B cell (primary cell): ENCODE measurements at regions not wholly inside any gene's neighbourhood (a gene's known extent, or its start where the extent isn't known, plus 50 kb on each side); places are given as distances from the start of the nearest gene placed in this dataset.
"Not testable (repeated sequence)": the region's sequence is repeated elsewhere in the genome, so short reads cannot be mapped to it uniquely, and the experiment has no call there.

Experiments used
- ATAC-seq: fragments of 200-7000 bp; cut with Tn5 transposase; one replicate; pipeline ENCODE4 v1.10.0; 2021; ENCODE audit warnings: low read depth, mild to moderate bottlenecking, moderate number of reproducible peaks, moderate library complexity
- CTCF ChIA-PET: fragments of 350-600 bp; sonication (Branson Sonifier 250); formaldehyde crosslinking; loops from one replicate; lab custom pipeline; 2021; ENCODE audit warnings: antibody characterized with exemption, inconsistent platforms; lab: Charles Lee
- POLR2A ChIA-PET: fragments of 350-600 bp; sonication (Branson Sonifier 250); formaldehyde crosslinking; loops from one replicate; lab custom pipeline; 2021; ENCODE audit warnings: antibody characterized with exemption; lab: Charles Lee
- DNase-seq: peaks from one replicate; pipeline ENCODE4 v3.0.0; 2013
- H2AFZ ChIP-seq: 2 replicates; pipeline ENCODE4 v1.6.1; 2012; ENCODE audit warnings: mild to moderate bottlenecking, low read depth, low read length; ENCODE audit not compliant: insufficient read depth, poor library complexity, severe bottlenecking
- H3K27ac ChIP-seq, 2 donors: 1 replicate in 1 of 2; 2 replicates in 1 of 2; pipeline ENCODE4 v1.5.1; 2012 to 2013; ENCODE audit warnings: low read length in 2 of 2, mild to moderate bottlenecking in 2 of 2, moderate library complexity in 1 of 2
- H3K27me3 ChIP-seq, 4 experiments: fragments of 200-600 bp in 1 of 4; sonication (generic) in 1 of 4; replicated peaks in 1 of 4; 1 replicate in 2 of 4; 2 replicates in 2 of 4; pipeline versions ENCODE4 v1.6.1 to v1.7.0; 2013 to 2016; ENCODE audit warnings: low read length in 3 of 4, mild to moderate bottlenecking in 2 of 4, mixed read lengths in 1 of 4, moderate library complexity in 1 of 4; ENCODE audit not compliant: insufficient read depth in 4 of 4, control insufficient read depth in 3 of 4; ENCODE audit errors: control extremely low read depth in 1 of 4
- H3K36me3 ChIP-seq, 2 experiments: replicated peaks in 1 of 2; 1 replicate in 1 of 2; 2 replicates in 1 of 2; pipeline versions ENCODE4 v1.6.1 to v1.7.1; 2013; ENCODE audit warnings: low read length in 1 of 2; ENCODE audit not compliant: insufficient read depth in 2 of 2, control insufficient read depth in 1 of 2; ENCODE audit errors: control extremely low read depth in 1 of 2, extremely low read depth in 1 of 2
- H3K4me1 ChIP-seq, 2 donors: fragments of 200-600 bp in 1 of 2; sonication (generic) in 1 of 2; 1 replicate in 1 of 2; 2 replicates in 1 of 2; pipeline versions ENCODE4 v1.5.1 to v1.6.1; 2013 to 2017; ENCODE audit warnings: low read length in 2 of 2; ENCODE audit not compliant: control insufficient read depth in 2 of 2, insufficient read depth in 2 of 2
- H3K4me2 ChIP-seq: replicated peaks from 2 replicates; pipeline ENCODE3; 2012; ENCODE audit warnings: mild to moderate bottlenecking, low read depth, low read length; ENCODE audit not compliant: poor library complexity, severe bottlenecking
- H3K4me3 ChIP-seq, 5 experiments: fragments of 200-600 bp in 1 of 5; sonication (generic) in 1 of 5; 1 replicate in 3 of 5; 2 replicates in 2 of 5; pipeline versions ENCODE4 v1.5.1 to v1.7.0; 2011 to 2016; ENCODE audit warnings: low read length in 4 of 5, mild to moderate bottlenecking in 4 of 5, low read depth in 2 of 5, control low read depth in 1 of 5, moderate library complexity in 1 of 5; ENCODE audit not compliant: insufficient read depth in 1 of 5; ENCODE audit errors: control extremely low read depth in 1 of 5, extremely low read depth in 1 of 5
- H3K79me2 ChIP-seq: fragments of 200-600 bp; sonication (generic); one replicate; pipeline ENCODE4 v1.6.0; 2016; ENCODE audit warnings: low read length; ENCODE audit not compliant: control insufficient read depth, insufficient read depth
- H3K9ac ChIP-seq: fragments of 200-600 bp; sonication (generic); 2 replicates; pipeline ENCODE4 v1.6.1; 2017; ENCODE audit warnings: mild to moderate bottlenecking, low read length, moderate library complexity
- H3K9me3 ChIP-seq, 3 donors: one replicate each; pipeline versions ENCODE4 v1.6.1 to v1.7.1; 2013; ENCODE audit warnings: low read length in 2 of 3; ENCODE audit not compliant: control insufficient read depth in 2 of 3, insufficient read depth in 1 of 3; ENCODE audit errors: control extremely low read depth in 1 of 3
- H4K20me1 ChIP-seq: 2 replicates; pipeline ENCODE4 v1.6.0; 2012; ENCODE audit warnings: mild to moderate bottlenecking, low read length; ENCODE audit not compliant: insufficient read depth, control insufficient read depth, poor library complexity, severe bottlenecking
- H3K27ac Mint-ChIP-seq: one replicate; pipeline ENCODE4 v1.8.0; 2021; ENCODE audit warnings: mixed read lengths
- H3K27me3 Mint-ChIP-seq: one replicate; pipeline ENCODE4 v1.8.0; 2021; ENCODE audit warnings: mixed read lengths
- H3K4me1 Mint-ChIP-seq: one replicate; pipeline ENCODE4 v1.8.0; 2021; ENCODE audit warnings: mixed read lengths
- H3K4me3 Mint-ChIP-seq: one replicate; pipeline ENCODE4 v1.8.0; 2021; ENCODE audit warnings: mixed read lengths
- H3K9me3 Mint-ChIP-seq: one replicate; pipeline ENCODE4 v1.8.0; 2022; ENCODE audit warnings: mixed read lengths; ENCODE audit not compliant: insufficient read depth
- CTCF ChIP-seq: fragments of 200-600 bp; IDR thresholded peaks from one replicate; pipeline ENCODE4 v1.8.0; 2022; ENCODE audit warnings: antibody characterized with exemption, mild to moderate bottlenecking
- EZH2 ChIP-seq: IDR thresholded peaks from 2 replicates; pipeline ENCODE4 v1.6.1; 2012; ENCODE audit warnings: borderline replicate concordance, low read depth, mild to moderate bottlenecking, moderate library complexity, low read length; ENCODE audit not compliant: insufficient read depth, poor library complexity, severe bottlenecking
- WGBS: methylation state at CpG from one replicate; pipeline ENCODE4 v1.1.5; 2013; ENCODE audit warnings: missing lambda C conversion rate; ENCODE audit not compliant: insufficient coverage; 5-methylcytosine and 5-hydroxymethylcytosine counted together
- intact Hi-C: fragments of 100-400 bp; cut with micrococcal nuclease; formaldehyde crosslinking; loops from one replicate; pipeline ENCODE4 v1.10.0; 2022

- no peak overlapping the region for H3K9ac ChIP-seq
- no peak overlapping the region for H2AFZ ChIP-seq
- Mint-ChIP-seq H3K9me3 (peaks cover 4% of the 10 kb centered on the region), H3K27me3 (no peaks in the 10 kb centered on the region), H3K4me3 (no peak overlapping the region), H3K27ac (no peak overlapping the region), H3K4me1 (no peaks in the 10 kb centered on the region)
- intact Hi-C loops = no loop called here
- no peak overlapping the region for H3K27ac ChIP-seq
- no peaks in the 10 kb centered on the region for H3K27me3 ChIP-seq
- DNase-seq (no peak), ATAC-seq (no peak)
- no peaks in the 10 kb centered on the region for H4K20me1 ChIP-seq
- CTCF ChIA-PET = no interaction called here
- POLR2A ChIA-PET = no interaction called here
- H3K9me3 ChIP-seq = no peaks in the 10 kb centered on the region
- no peak overlapping the region for H3K4me2 ChIP-seq
- TF ChIP-seq CTCF (no peak), EZH2 (no peak)
- H3K79me2 ChIP-seq = no peaks in the 10 kb centered on the region
- no peaks in the 10 kb centered on the region for H3K4me1 ChIP-seq
- 92% methylated on average over 2 of the region's 3 CpGs for WGBS
- no peak overlapping the region for H3K4me3 ChIP-seq
- no peaks in the 10 kb centered on the region for H3K36me3 ChIP-seq
Measured at GRCh38 chr5:23776684-23777083, 269.3 kb downstream of the PRDM9 start.

- H3K4me1 ChIP-seq, H3K4me3 ChIP-seq, H3K4me1 Mint-ChIP-seq, H3K9me3 ChIP-seq, H3K4me3 Mint-ChIP-seq, H3K27me3 ChIP-seq, H3K79me2 ChIP-seq, POLR2A ChIA-PET, ATAC-seq, intact Hi-C loops, H2AFZ ChIP-seq, H3K9ac ChIP-seq, H3K27me3 Mint-ChIP-seq, H3K9me3 Mint-ChIP-seq, H4K20me1 ChIP-seq, H3K36me3 ChIP-seq, DNase-seq, H3K27ac ChIP-seq, CTCF ChIA-PET, H3K27ac Mint-ChIP-seq, H3K4me2 ChIP-seq: not testable (repeated sequence)
- 85% methylated on average over 4 of the region's 4 CpGs for WGBS
Measured at GRCh38 chr5:23800307-23800706, 292.9 kb downstream of the PRDM9 start.
